ENCODE measurements at regions not wholly inside any gene's neighbourhood (a gene's known extent, or its start where the extent isn't known, plus 50 kb on each side); places are given as distances from the start of the nearest gene placed in this dataset.

DNA sequence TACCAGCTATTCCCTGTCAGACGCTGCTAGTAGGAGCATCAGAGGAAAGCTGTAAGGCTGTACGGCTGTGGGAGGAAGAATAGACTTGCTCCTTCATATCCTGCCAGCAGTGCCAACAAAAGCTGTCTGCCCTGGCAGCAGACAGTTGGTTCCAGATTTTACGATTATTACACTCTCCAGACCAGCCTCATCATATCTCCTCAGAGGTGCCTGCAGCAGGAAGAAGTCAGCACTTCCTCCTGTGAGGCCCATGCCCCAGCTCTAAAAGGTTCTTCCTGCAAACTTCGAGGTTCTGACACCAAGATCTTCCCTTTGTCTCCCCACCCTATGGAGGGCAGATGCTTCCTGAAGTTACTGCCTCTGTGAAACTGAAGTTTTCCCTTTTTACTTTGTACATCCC is 537.7 kb upstream of the PKDCC start:
- TF ChIP-seq, protein P1, sequence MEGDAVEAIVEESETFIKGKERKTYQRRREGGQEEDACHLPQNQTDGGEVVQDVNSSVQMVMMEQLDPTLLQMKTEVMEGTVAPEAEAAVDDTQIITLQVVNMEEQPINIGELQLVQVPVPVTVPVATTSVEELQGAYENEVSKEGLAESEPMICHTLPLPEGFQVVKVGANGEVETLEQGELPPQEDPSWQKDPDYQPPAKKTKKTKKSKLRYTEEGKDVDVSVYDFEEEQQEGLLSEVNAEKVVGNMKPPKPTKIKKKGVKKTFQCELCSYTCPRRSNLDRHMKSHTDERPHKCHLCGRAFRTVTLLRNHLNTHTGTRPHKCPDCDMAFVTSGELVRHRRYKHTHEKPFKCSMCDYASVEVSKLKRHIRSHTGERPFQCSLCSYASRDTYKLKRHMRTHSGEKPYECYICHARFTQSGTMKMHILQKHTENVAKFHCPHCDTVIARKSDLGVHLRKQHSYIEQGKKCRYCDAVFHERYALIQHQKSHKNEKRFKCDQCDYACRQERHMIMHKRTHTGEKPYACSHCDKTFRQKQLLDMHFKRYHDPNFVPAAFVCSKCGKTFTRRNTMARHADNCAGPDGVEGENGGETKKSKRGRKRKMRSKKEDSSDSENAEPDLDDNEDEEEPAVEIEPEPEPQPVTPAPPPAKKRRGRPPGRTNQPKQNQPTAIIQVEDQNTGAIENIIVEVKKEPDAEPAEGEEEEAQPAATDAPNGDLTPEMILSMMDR (IDR thresholded peaks at IDR 0.05): no peak
- no peak for TF ChIP-seq POLR2A (IDR thresholded peaks at IDR 0.05)
- TF ChIP-seq EP300 (IDR thresholded peaks at IDR 0.05): no peak
